CD14-positive monocyte (primary cell): ENCODE measurements at regions not wholly inside any gene's neighbourhood (a gene's known extent, or its start where the extent isn't known, plus 50 kb on each side); places are given as distances from the start of the nearest gene placed in this dataset.

Experiments
- DNase-seq, 3 donors: peaks; one replicate each; pipeline ENCODE4 v3.0.0-alpha.2; 2011 to 2022
- H2AFZ ChIP-seq: 2 replicates; pipeline ENCODE4 v1.6.0; 2012; ENCODE audit warnings: mild to moderate bottlenecking, low read depth, low read length, inconsistent platforms; ENCODE audit not compliant: insufficient read depth, poor library complexity, severe bottlenecking
- H3K27ac ChIP-seq, 2 donors: 1 replicate in 1 of 2; 2 replicates in 1 of 2; pipeline ENCODE4 v1.5.1; 2012 to 2013; ENCODE audit warnings: low read length in 2 of 2, control low read depth in 1 of 2, inconsistent platforms in 1 of 2, low read depth in 1 of 2, mild to moderate bottlenecking in 1 of 2
- H3K27me3 ChIP-seq, 2 donors: one replicate each; pipeline versions ENCODE4 v1.6.0 to v1.6.1; 2011 to 2013; ENCODE audit warnings: low read length in 2 of 2; ENCODE audit not compliant: control insufficient read depth in 2 of 2, insufficient read depth in 2 of 2
- H3K36me3 ChIP-seq, 2 donors: replicated peaks in 1 of 2; 1 replicate in 1 of 2; 2 replicates in 1 of 2; pipeline versions ENCODE4 v1.5.1 to v1.6.1; 2012 to 2013; ENCODE audit warnings: low read length in 2 of 2, control low read depth in 1 of 2, inconsistent platforms in 1 of 2, mild to moderate bottlenecking in 1 of 2; ENCODE audit not compliant: insufficient read depth in 2 of 2, control insufficient read depth in 1 of 2
- H3K4me1 ChIP-seq, 2 donors: 1 replicate in 1 of 2; 2 replicates in 1 of 2; pipeline versions ENCODE4 v1.5.1 to v1.6.1; 2012 to 2013; ENCODE audit warnings: low read length in 2 of 2, control low read depth in 1 of 2, inconsistent platforms in 1 of 2, mild to moderate bottlenecking in 1 of 2, moderate library complexity in 1 of 2; ENCODE audit not compliant: insufficient read depth in 2 of 2, control insufficient read depth in 1 of 2
- H3K4me2 ChIP-seq: replicated peaks from 2 replicates; pipeline ENCODE3; 2012; ENCODE audit warnings: low read length, moderate library complexity, mild to moderate bottlenecking; ENCODE audit not compliant: poor library complexity, severe bottlenecking; ENCODE audit errors: extremely low read depth
- H3K4me3 ChIP-seq, 3 experiments: fragments of 200-600 bp in 1 of 3; sonication (generic) in 1 of 3; replicated peaks in 1 of 3; 1 replicate in 2 of 3; 2 replicates in 1 of 3; pipeline ENCODE4 v1.5.1; 2011 to 2013; ENCODE audit warnings: low read length in 3 of 3, mild to moderate bottlenecking in 3 of 3, control low read depth in 2 of 3, low read depth in 2 of 3, inconsistent platforms in 1 of 3, moderate library complexity in 1 of 3
- H3K79me2 ChIP-seq: 2 replicates; pipeline ENCODE4 v1.6.0; 2012; ENCODE audit warnings: mild to moderate bottlenecking, control low read depth, inconsistent platforms, low read length, moderate library complexity; ENCODE audit not compliant: insufficient read depth
- H3K9ac ChIP-seq: 2 replicates; pipeline ENCODE4 v1.6.0; 2017; ENCODE audit warnings: low read length, mild to moderate bottlenecking; ENCODE audit not compliant: insufficient read depth, poor library complexity, severe bottlenecking
- H3K9me3 ChIP-seq, 2 donors: replicated peaks in 1 of 2; 1 replicate in 1 of 2; 2 replicates in 1 of 2; pipeline versions ENCODE4 v1.5.1 to v1.6.1; 2012 to 2013; ENCODE audit warnings: low read length in 2 of 2, control low read depth in 1 of 2; ENCODE audit not compliant: control insufficient read depth in 1 of 2, insufficient read depth in 1 of 2
- H4K20me1 ChIP-seq: 2 replicates; pipeline ENCODE4 v1.6.0; 2012; ENCODE audit warnings: mild to moderate bottlenecking, low read length, control low read depth, moderate library complexity; ENCODE audit not compliant: insufficient read depth
- H3K27ac Mint-ChIP-seq, 7 donors: one replicate each; pipeline ENCODE4 v1.8.0; 2020; ENCODE audit warnings: mild to moderate bottlenecking in 7 of 7, mixed read lengths in 7 of 7, moderate library complexity in 6 of 7, inconsistent platforms in 2 of 7
- H3K27me3 Mint-ChIP-seq, 3 donors: one replicate each; pipeline ENCODE4 v1.8.0; 2021 to 2022; ENCODE audit warnings: low read depth in 3 of 3, mild to moderate bottlenecking in 3 of 3, mixed read lengths in 3 of 3, moderate library complexity in 3 of 3, inconsistent platforms in 1 of 3
- H3K36me3 Mint-ChIP-seq, 2 donors: one replicate each; pipeline ENCODE4 v1.8.0; 2020; ENCODE audit warnings: mixed read lengths in 2 of 2, inconsistent platforms in 1 of 2, mild to moderate bottlenecking in 1 of 2
- H3K4me1 Mint-ChIP-seq: one replicate; pipeline ENCODE4 v1.8.0; 2020; ENCODE audit warnings: mild to moderate bottlenecking, mixed read lengths
- H3K4me3 Mint-ChIP-seq, 2 donors: one replicate each; pipeline ENCODE4 v1.8.0; 2020; ENCODE audit warnings: mild to moderate bottlenecking in 2 of 2, mixed read lengths in 2 of 2, moderate library complexity in 1 of 2
- H3K9me3 Mint-ChIP-seq, 7 donors: one replicate each; pipeline ENCODE4 v1.8.0; 2020 to 2022; ENCODE audit warnings: mixed read lengths in 7 of 7, mild to moderate bottlenecking in 6 of 7, moderate library complexity in 6 of 7, inconsistent platforms in 2 of 7
- WGBS: methylation state at CpG from one replicate; pipeline ENCODE4 v1.1.5; 2013; ENCODE audit warnings: missing lambda C conversion rate; ENCODE audit not compliant: insufficient coverage; 5-methylcytosine and 5-hydroxymethylcytosine counted together
- intact Hi-C, 2 donors: fragments of 100-400 bp; cut with micrococcal nuclease; formaldehyde crosslinking; loops; one replicate each; pipeline versions ENCODE4 v1.15.0 to v1.15.1; 2023
- TF ChIP-seq, protein P1 (sequence below): fragments of 200-600 bp; IDR thresholded peaks from one replicate; pipeline ENCODE4 v1.8.0; 2022; ENCODE audit warnings: antibody characterized with exemption, mild to moderate bottlenecking

DNA sequence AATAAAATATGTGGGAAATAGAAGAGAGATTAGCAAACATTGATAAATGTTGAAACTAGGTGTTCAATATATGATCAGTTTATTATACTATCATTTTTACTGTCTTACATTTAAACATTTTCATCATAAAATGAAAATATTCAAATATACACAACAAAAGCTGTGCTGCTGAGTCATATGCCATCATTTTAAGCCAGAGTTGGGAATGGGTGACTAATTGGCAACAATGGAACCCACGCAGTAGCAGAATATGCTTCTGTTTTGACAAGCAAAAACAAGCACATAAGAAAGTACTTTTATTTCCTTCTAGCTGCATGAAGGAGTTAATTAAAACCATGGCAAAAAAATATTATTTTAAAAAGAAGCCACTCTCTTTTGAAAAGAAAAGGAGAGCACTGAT lies 340.0 kb upstream of the EDIL3 start:
- WGBS = no CpG with 5 or more reads among the region's 1 CpG
- TF ChIP-seq, protein P1, sequence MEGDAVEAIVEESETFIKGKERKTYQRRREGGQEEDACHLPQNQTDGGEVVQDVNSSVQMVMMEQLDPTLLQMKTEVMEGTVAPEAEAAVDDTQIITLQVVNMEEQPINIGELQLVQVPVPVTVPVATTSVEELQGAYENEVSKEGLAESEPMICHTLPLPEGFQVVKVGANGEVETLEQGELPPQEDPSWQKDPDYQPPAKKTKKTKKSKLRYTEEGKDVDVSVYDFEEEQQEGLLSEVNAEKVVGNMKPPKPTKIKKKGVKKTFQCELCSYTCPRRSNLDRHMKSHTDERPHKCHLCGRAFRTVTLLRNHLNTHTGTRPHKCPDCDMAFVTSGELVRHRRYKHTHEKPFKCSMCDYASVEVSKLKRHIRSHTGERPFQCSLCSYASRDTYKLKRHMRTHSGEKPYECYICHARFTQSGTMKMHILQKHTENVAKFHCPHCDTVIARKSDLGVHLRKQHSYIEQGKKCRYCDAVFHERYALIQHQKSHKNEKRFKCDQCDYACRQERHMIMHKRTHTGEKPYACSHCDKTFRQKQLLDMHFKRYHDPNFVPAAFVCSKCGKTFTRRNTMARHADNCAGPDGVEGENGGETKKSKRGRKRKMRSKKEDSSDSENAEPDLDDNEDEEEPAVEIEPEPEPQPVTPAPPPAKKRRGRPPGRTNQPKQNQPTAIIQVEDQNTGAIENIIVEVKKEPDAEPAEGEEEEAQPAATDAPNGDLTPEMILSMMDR = no peak
- no peaks in the 10 kb centered on the region for H4K20me1 ChIP-seq
- H3K27ac Mint-ChIP-seq = no peak overlapping the region
- no peak overlapping the region for H3K4me3 ChIP-seq
- H3K79me2 ChIP-seq = no peaks in the 10 kb centered on the region
- H3K27ac ChIP-seq = no peak overlapping the region
- H3K36me3 Mint-ChIP-seq = no peaks in the 10 kb centered on the region
- intact Hi-C loops = no loop called here
- H2AFZ ChIP-seq = no peak overlapping the region
- no peaks in the 10 kb centered on the region for H3K4me1 ChIP-seq
- H3K27me3 ChIP-seq = no peaks in the 10 kb centered on the region
- no peak for DNase-seq
- no peak overlapping the region for H3K4me2 ChIP-seq
- peaks cover 0 to 6% (median 3%) of the 10 kb centered on the region in 7 donors for H3K9me3 Mint-ChIP-seq
- H3K9me3 ChIP-seq = no peaks in the 10 kb centered on the region
- no peaks in the 10 kb centered on the region for H3K27me3 Mint-ChIP-seq
- H3K9ac ChIP-seq = no peak overlapping the region
- H3K36me3 ChIP-seq = no peaks in the 10 kb centered on the region
- peaks cover 4% of the 10 kb centered on the region for H3K4me1 Mint-ChIP-seq
- no peak overlapping the region for H3K4me3 Mint-ChIP-seq

DNA sequence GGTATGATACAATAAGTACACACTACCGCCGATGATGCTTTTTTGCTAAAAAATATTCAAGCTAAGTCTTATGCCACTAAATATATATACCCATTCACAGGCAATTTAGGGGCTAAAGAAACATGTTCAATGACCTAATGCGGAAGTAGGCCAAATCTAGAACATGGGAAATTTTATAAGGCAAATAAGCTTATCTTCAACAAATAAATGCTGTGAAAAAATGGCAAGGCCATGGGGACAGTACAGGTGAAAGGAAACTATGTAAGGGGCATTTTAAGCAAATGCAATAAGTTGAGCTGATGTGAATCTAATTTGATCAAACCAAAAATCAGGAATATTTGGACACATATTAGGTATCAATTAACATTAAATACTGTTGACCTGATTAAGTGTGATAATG lies 339.5 kb upstream of the EDIL3 start:
- Mint-ChIP-seq H3K27me3 (no peaks in the 10 kb centered on the region), H3K4me3 (no peak overlapping the region), H3K9me3 (peaks cover 0 to 8% (median 6%) of the 10 kb centered on the region in 7 donors), H3K27ac (no peak overlapping the region), H3K36me3 (no peaks in the 10 kb centered on the region), H3K4me1 (peaks cover under 1% of the 10 kb centered on the region)
- H4K20me1 ChIP-seq = no peaks in the 10 kb centered on the region
- H3K27me3 ChIP-seq = no peaks in the 10 kb centered on the region
- no peak overlapping the region for H3K4me3 ChIP-seq
- no peak for DNase-seq
- TF ChIP-seq, protein P1 = no peak
- H3K4me2 ChIP-seq = no peak overlapping the region
- H3K79me2 ChIP-seq = no peaks in the 10 kb centered on the region
- H2AFZ ChIP-seq = no peak overlapping the region
- WGBS = no CpG with 5 or more reads among the region's 3 CpGs
- H3K9ac ChIP-seq = no peak overlapping the region
- no peaks in the 10 kb centered on the region for H3K36me3 ChIP-seq
- no peak overlapping the region for H3K27ac ChIP-seq
- intact Hi-C loops = no loop called here
- H3K9me3 ChIP-seq = no peaks in the 10 kb centered on the region
- no peaks in the 10 kb centered on the region for H3K4me1 ChIP-seq
